ENCODE measurements at regions not wholly inside any gene's neighbourhood (a gene's known extent, or its start where the extent isn't known, plus 50 kb on each side); places are given as distances from the start of the nearest gene placed in this dataset.
A peak's percentile ranks its signal among the peaks of the same experiment; 100 is the strongest.

DNA sequence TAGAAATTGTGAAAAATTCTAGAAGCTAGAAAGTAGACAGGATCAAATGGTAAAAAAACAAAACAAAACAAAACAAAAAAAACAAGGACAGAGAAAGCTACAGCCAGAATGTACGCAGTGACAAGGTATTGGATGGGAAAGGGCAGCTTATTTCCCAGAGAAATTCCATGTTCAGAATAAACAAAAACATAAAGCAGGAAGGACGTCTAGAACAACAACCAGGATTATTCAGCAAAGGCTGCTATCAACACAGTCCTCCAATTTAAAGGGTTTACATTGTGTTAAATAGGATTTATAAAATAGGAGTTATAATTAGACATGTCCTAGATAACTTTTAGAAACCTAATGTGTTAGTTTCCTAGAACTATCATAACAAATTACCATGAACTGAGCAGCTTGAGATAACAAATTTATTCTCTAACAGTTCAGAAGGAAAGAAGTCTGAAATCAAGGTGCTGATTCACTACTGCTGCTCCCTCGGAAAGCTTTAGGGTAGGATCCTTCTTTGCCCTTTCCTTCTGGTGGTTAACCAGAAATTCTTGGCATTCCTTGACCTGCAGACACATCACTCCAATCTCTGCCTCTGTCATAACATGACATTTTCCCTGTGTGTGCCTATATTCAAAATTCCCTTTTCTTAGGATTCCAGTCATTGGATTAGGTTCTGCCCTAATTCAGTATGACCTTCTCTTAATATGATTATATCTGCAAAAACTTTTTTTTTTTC is 175.6 kb downstream of the SNCA start:
- Histone ChIP-seq H4K20me1 (ENCODE audit: control insufficient read depth, insufficient read depth, insufficient read length) (no peaks in the 10 kb centered on the region), H3K4me1 (ENCODE audit: insufficient read depth, low read length) (no peaks in the 10 kb centered on the region), H2AFZ (ENCODE audit: low read length) (no peak overlapping the region), H3K9ac (ENCODE audit: extremely low read depth, insufficient read length, low read length) (no peak overlapping the region), H3K4ac (ENCODE audit: low read depth, low read length) (no peak overlapping the region), H3K79me2 (ENCODE audit: insufficient read depth, low read length) (no peaks in the 10 kb centered on the region), H3K23ac (ENCODE audit: insufficient read length, low read depth, low read length) (no peak overlapping the region), H2BK12ac (ENCODE audit: insufficient read length, low read depth, low read length) (no peak overlapping the region), H4K91ac (ENCODE audit: insufficient read length, low read depth, low read length) (no peak overlapping the region), H4K5ac (ENCODE audit: insufficient read length, low read depth, low read length) (no peak overlapping the region), H3K56ac (ENCODE audit: insufficient read length, low read depth, low read length) (no peak overlapping the region), H2BK120ac (ENCODE audit: low read depth, low read length, poor library complexity, severe bottlenecking) (no peak overlapping the region), H3K23me2 (ENCODE audit: insufficient read length, low read depth, low read length, poor library complexity, severe bottlenecking) (no peaks in the 10 kb centered on the region), H2AK5ac (ENCODE audit: insufficient read length, low read length) (no peak overlapping the region), H2BK5ac (ENCODE audit: insufficient read length, low read length) (no peak overlapping the region), H3K79me1 (ENCODE audit: insufficient read depth, low read depth, low read length, poor library complexity, severe bottlenecking) (no peaks in the 10 kb centered on the region), H3K14ac (ENCODE audit: insufficient read depth, low read length) (no peak overlapping the region; the same call in 1 of the 2 replicates), H3K27ac (ENCODE audit: insufficient read length, low read depth, low read length) (no peak overlapping the region), H2BK20ac (ENCODE audit: low read depth, low read length, poor library complexity, severe bottlenecking) (no peak overlapping the region), H3K9me3 (ENCODE audit: control insufficient read depth, low read depth, low read length) (no peaks in the 10 kb centered on the region), H4K8ac (replicated peaks; ENCODE audit: insufficient read length, low read depth, low read length) (no peak overlapping the region), H3K18ac (ENCODE audit: insufficient read length, low read depth, low read length) (no peak overlapping the region), H3K27me3 (ENCODE audit: insufficient read depth, low read length) (no peaks in the 10 kb centered on the region), H2BK15ac (ENCODE audit: low read depth, low read length) (no peak overlapping the region), H3T11ph (ENCODE audit: low read length) (no peak overlapping the region), H3K4me2 (ENCODE audit: insufficient read depth, insufficient read length, low read length) (no peak overlapping the region)
- H3K27ac Mint-ChIP-seq, result peak overlapping the region; percentile 3 to 94 (median 91); a peak in 6 of 7 replicates
- H3K4me1 Mint-ChIP-seq, result peaks cover 7 to 10% of the 10 kb centered on the region in 2 experiments
- H3K27me3 Mint-ChIP-seq (ENCODE audit: low read depth), result no peaks in the 10 kb centered on the region
- no CpG with 5 or more reads among the region's 3 CpGs for WGBS (ENCODE audit: extremely low coverage, insufficient read length, low lambda C conversion rate)
- TF ChIP-seq, protein P1, sequence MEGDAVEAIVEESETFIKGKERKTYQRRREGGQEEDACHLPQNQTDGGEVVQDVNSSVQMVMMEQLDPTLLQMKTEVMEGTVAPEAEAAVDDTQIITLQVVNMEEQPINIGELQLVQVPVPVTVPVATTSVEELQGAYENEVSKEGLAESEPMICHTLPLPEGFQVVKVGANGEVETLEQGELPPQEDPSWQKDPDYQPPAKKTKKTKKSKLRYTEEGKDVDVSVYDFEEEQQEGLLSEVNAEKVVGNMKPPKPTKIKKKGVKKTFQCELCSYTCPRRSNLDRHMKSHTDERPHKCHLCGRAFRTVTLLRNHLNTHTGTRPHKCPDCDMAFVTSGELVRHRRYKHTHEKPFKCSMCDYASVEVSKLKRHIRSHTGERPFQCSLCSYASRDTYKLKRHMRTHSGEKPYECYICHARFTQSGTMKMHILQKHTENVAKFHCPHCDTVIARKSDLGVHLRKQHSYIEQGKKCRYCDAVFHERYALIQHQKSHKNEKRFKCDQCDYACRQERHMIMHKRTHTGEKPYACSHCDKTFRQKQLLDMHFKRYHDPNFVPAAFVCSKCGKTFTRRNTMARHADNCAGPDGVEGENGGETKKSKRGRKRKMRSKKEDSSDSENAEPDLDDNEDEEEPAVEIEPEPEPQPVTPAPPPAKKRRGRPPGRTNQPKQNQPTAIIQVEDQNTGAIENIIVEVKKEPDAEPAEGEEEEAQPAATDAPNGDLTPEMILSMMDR (conservative IDR thresholded peaks at IDR 0.05), result no peak
- no peaks in the 10 kb centered on the region; a peak in 1 of 7 replicates for H3K36me3 Mint-ChIP-seq (ENCODE audit: insufficient read depth in 1 of 3, low read depth in 3 of 3)
- DNase-seq, result no peak
- H3K9me3 Mint-ChIP-seq, result no peaks in the 10 kb centered on the region
- no peak overlapping the region for H3K4me3 Mint-ChIP-seq

Data from H9 (cell line).